ENCODE measurements at regions not wholly inside any gene's neighbourhood (a gene's known extent, or its start where the extent isn't known, plus 50 kb on each side); places are given as distances from the start of the nearest gene placed in this dataset.
"Not testable (repeated sequence)": the region's sequence is repeated elsewhere in the genome, so short reads cannot be mapped to it uniquely, and the experiment has no call there.

GRCh38 chr16:22635357-22635761 is 124.7 kb downstream of the NPIPB5 start:
- no peaks in the 10 kb centered on the region for H3K9me3 Mint-ChIP-seq
- H3K27ac Mint-ChIP-seq: no peak overlapping the region
- H3K27me3 Mint-ChIP-seq (ENCODE audit: low read depth, poor library complexity): peaks cover 14% of the 10 kb centered on the region
- TF ChIP-seq, protein P1, sequence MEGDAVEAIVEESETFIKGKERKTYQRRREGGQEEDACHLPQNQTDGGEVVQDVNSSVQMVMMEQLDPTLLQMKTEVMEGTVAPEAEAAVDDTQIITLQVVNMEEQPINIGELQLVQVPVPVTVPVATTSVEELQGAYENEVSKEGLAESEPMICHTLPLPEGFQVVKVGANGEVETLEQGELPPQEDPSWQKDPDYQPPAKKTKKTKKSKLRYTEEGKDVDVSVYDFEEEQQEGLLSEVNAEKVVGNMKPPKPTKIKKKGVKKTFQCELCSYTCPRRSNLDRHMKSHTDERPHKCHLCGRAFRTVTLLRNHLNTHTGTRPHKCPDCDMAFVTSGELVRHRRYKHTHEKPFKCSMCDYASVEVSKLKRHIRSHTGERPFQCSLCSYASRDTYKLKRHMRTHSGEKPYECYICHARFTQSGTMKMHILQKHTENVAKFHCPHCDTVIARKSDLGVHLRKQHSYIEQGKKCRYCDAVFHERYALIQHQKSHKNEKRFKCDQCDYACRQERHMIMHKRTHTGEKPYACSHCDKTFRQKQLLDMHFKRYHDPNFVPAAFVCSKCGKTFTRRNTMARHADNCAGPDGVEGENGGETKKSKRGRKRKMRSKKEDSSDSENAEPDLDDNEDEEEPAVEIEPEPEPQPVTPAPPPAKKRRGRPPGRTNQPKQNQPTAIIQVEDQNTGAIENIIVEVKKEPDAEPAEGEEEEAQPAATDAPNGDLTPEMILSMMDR (IDR thresholded peaks at IDR 0.05): no peak
- no peaks in the 10 kb centered on the region for H3K36me3 Mint-ChIP-seq (ENCODE audit: low read depth)
- DNase-seq: no peak
- H3K4me3 Mint-ChIP-seq: no peak overlapping the region
- H3K4me1 Mint-ChIP-seq: no peaks in the 10 kb centered on the region

- Mint-ChIP-seq H3K4me1 (no peaks in the 10 kb centered on the region), H3K27ac (no peak overlapping the region), H3K9me3 (no peaks in the 10 kb centered on the region), H3K36me3 (ENCODE audit: low read depth) (no peaks in the 10 kb centered on the region), H3K4me3 (no peak overlapping the region), H3K27me3 (ENCODE audit: low read depth, poor library complexity) (peaks cover 14% of the 10 kb centered on the region)
- TF ChIP-seq, protein P1 (IDR thresholded peaks at IDR 0.05): no peak
- DNase-seq: no peak
These were observed 125.1 kb downstream of the NPIPB5 start for GRCh38 chr16:22635801-22636200.

- no peak overlapping the region for H3K4me3 Mint-ChIP-seq
- peaks cover 14% of the 10 kb centered on the region for H3K27me3 Mint-ChIP-seq (ENCODE audit: low read depth, poor library complexity)
- H3K4me1 Mint-ChIP-seq: no peaks in the 10 kb centered on the region
- H3K9me3 Mint-ChIP-seq: no peaks in the 10 kb centered on the region
- no peaks in the 10 kb centered on the region for H3K36me3 Mint-ChIP-seq (ENCODE audit: low read depth)
- no peak overlapping the region for H3K27ac Mint-ChIP-seq
- TF ChIP-seq, protein P1 (IDR thresholded peaks at IDR 0.05): no peak
- no peak for DNase-seq
These were observed 127.9 kb downstream of the NPIPB5 start for GRCh38 chr16:22638393-22639206.

- H3K4me3 Mint-ChIP-seq: no peak overlapping the region
- no peaks in the 10 kb centered on the region for H3K36me3 Mint-ChIP-seq (ENCODE audit: low read depth)
- no peaks in the 10 kb centered on the region for H3K4me1 Mint-ChIP-seq
- H3K9me3 Mint-ChIP-seq: no peaks in the 10 kb centered on the region
- no peak overlapping the region for H3K27ac Mint-ChIP-seq
- TF ChIP-seq, protein P1 (IDR thresholded peaks at IDR 0.05): no peak
- peaks cover under 1% of the 10 kb centered on the region for H3K27me3 Mint-ChIP-seq (ENCODE audit: low read depth, poor library complexity)
- peak; percentile 66 for DNase-seq
These were observed 130.5 kb downstream of the NPIPB5 start for GRCh38 chr16:22641131-22641628.

GRCh38 chr16:22642416-22643088 is 131.9 kb downstream of the NPIPB5 start:
- no peaks in the 10 kb centered on the region for H3K9me3 Mint-ChIP-seq
- H3K4me3 Mint-ChIP-seq: no peak overlapping the region
- H3K27me3 Mint-ChIP-seq (ENCODE audit: low read depth, poor library complexity): no peaks in the 10 kb centered on the region
- TF ChIP-seq, protein P1 (IDR thresholded peaks at IDR 0.05): no peak
- no peak overlapping the region for H3K27ac Mint-ChIP-seq
- no peaks in the 10 kb centered on the region for H3K4me1 Mint-ChIP-seq
- H3K36me3 Mint-ChIP-seq (ENCODE audit: low read depth): no peaks in the 10 kb centered on the region
- DNase-seq: no peak

- DNase-seq; H3K36me3 Mint-ChIP-seq (ENCODE audit: low read depth); H3K27me3 Mint-ChIP-seq (ENCODE audit: low read depth, poor library complexity); H3K4me3 Mint-ChIP-seq; H3K27ac Mint-ChIP-seq; H3K4me1 Mint-ChIP-seq; H3K9me3 Mint-ChIP-seq: not testable (repeated sequence)
These were observed 132.5 kb downstream of the NPIPB5 start for GRCh38 chr16:22643203-22643602.
